ENCODE measurements at regions not wholly inside any gene's neighbourhood (a gene's known extent, or its start where the extent isn't known, plus 50 kb on each side); places are given as distances from the start of the nearest gene placed in this dataset.

- TF ChIP-seq GABPA (IDR thresholded peaks at IDR 0.05; ENCODE audit: low read depth) (no peak), SPI1 (IDR thresholded peaks at IDR 0.05; ENCODE audit: borderline replicate concordance, low read depth) (no peak), POLR2AphosphoS5 (IDR thresholded peaks at IDR 0.05; ENCODE audit: low read depth) (no peak)
- H3K27ac ChIP-seq (replicated peaks) = no peak overlapping the region
- H3K27me3 ChIP-seq (ENCODE audit: insufficient read depth, poor library complexity, severe bottlenecking) = peaks cover 5% of the 10 kb centered on the region
- H3K4me3 ChIP-seq (replicated peaks; ENCODE audit: insufficient read depth, low read length) = no peak overlapping the region
- no peak for DNase-seq (ENCODE audit: low read depth in 1 of 2, low spot score in 1 of 2)
Measured at GRCh38 chr9:87337335-87338087, 160.2 kb upstream of the DAPK1 start.

GRCh38 chr9:87338088-87338989, 159.3 kb upstream of the DAPK1 start:
- TF ChIP-seq POLR2AphosphoS5 (IDR thresholded peaks at IDR 0.05; ENCODE audit: low read depth) = no peak
- TF ChIP-seq SPI1 (IDR thresholded peaks at IDR 0.05; ENCODE audit: borderline replicate concordance, low read depth) = no peak
- no peak for TF ChIP-seq GABPA (IDR thresholded peaks at IDR 0.05; ENCODE audit: low read depth)
- TF ChIP-seq REST (IDR thresholded peaks at IDR 0.05; ENCODE audit: insufficient replicate concordance, low read depth) = no peak
- TF ChIP-seq CTCF (IDR thresholded peaks at IDR 0.05; ENCODE audit: insufficient read depth, low read length) = no peak
- Histone ChIP-seq H3K27ac (replicated peaks) (no peak overlapping the region), H3K27me3 (ENCODE audit: insufficient read depth, poor library complexity, severe bottlenecking) (peaks cover 5% of the 10 kb centered on the region), H3K4me3 (replicated peaks; ENCODE audit: insufficient read depth, low read length) (no peak overlapping the region)
- no peak for DNase-seq (ENCODE audit: low read depth in 1 of 2, low spot score in 1 of 2)

- TF ChIP-seq SPI1 (IDR thresholded peaks at IDR 0.05; ENCODE audit: borderline replicate concordance, low read depth) (no peak), REST (IDR thresholded peaks at IDR 0.05; ENCODE audit: insufficient replicate concordance, low read depth) (no peak), CTCF (IDR thresholded peaks at IDR 0.05; ENCODE audit: insufficient read depth, low read length) (no peak), GABPA (IDR thresholded peaks at IDR 0.05; ENCODE audit: low read depth) (no peak), POLR2AphosphoS5 (IDR thresholded peaks at IDR 0.05; ENCODE audit: low read depth) (no peak)
- DNase-seq (ENCODE audit: low read depth in 1 of 2, low spot score in 1 of 2) = no peak
- no peak overlapping the region for H3K4me3 ChIP-seq (replicated peaks; ENCODE audit: insufficient read depth, low read length)
- H3K27me3 ChIP-seq (ENCODE audit: insufficient read depth, poor library complexity, severe bottlenecking) = peaks cover 5% of the 10 kb centered on the region
- H3K27ac ChIP-seq (replicated peaks) = no peak overlapping the region
Measured at GRCh38 chr9:87340391-87340790, 157.3 kb upstream of the DAPK1 start.

- Histone ChIP-seq H3K4me3 (replicated peaks; ENCODE audit: insufficient read depth, low read length) (no peak overlapping the region), H3K27ac (replicated peaks) (no peak overlapping the region), H3K27me3 (ENCODE audit: insufficient read depth, poor library complexity, severe bottlenecking) (peaks cover 3% of the 10 kb centered on the region)
- DNase-seq (ENCODE audit: low read depth in 1 of 2, low spot score in 1 of 2) = no peak
- TF ChIP-seq POLR2AphosphoS5 (IDR thresholded peaks at IDR 0.05; ENCODE audit: low read depth) (no peak), REST (IDR thresholded peaks at IDR 0.05; ENCODE audit: insufficient replicate concordance, low read depth) (no peak), CTCF (IDR thresholded peaks at IDR 0.05; ENCODE audit: insufficient read depth, low read length) (no peak), GABPA (IDR thresholded peaks at IDR 0.05; ENCODE audit: low read depth) (no peak), SPI1 (IDR thresholded peaks at IDR 0.05; ENCODE audit: borderline replicate concordance, low read depth) (no peak)
Measured at GRCh38 chr9:87342743-87343142, 154.9 kb upstream of the DAPK1 start.
